HG02678 (cell line): ENCODE measurements at regions not wholly inside any gene's neighbourhood (a gene's known extent, or its start where the extent isn't known, plus 50 kb on each side); places are given as distances from the start of the nearest gene placed in this dataset.

Experiments used
- ATAC-seq: cut with Tn5 transposase; IDR thresholded peaks from one replicate; pipeline ENCODE4 v1.9.1; 2021; ENCODE audit warnings: mild to moderate bottlenecking, moderate library complexity; ENCODE audit not compliant: unreplicated experiment

DNA sequence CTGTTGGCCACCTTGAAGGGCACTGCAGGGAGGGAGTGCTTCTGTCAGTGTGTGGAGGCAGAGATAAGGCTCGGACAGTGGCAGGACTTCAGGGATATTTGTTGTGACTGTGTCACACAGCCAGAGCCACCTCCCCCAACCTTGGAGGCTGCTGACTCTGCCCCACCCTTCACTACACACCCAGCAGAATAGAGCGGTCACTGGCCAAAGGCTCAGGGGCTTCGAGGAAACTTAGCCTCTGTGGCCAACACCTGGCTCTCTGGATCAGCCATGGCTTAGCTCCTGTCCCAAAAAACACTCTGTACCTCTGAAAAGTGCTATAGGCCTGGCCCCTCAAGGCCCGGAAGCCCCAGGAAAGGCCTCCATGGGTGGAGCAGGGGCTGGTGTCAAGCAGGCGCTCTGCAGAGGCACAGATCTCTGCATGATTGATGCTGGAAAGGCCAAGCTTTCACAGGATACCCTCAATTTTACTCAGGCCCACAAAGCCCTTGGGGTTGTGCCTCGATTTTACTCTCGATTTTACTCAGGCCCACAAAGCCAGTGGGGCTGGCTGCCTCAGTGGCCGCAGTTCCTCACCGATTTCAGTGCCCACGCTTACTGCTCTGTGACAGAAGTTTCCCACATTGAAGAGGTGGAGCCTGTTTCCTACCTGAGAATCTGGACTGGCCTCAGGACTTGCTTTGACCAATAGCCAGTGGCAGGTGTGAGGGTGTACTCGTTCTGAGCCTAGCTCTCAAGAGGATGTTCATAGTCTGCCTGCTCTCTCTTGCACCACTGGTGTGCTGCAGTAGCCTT, 113.2 kb upstream of the GPR26 start:
- ATAC-seq, result peak; percentile 54

DNA sequence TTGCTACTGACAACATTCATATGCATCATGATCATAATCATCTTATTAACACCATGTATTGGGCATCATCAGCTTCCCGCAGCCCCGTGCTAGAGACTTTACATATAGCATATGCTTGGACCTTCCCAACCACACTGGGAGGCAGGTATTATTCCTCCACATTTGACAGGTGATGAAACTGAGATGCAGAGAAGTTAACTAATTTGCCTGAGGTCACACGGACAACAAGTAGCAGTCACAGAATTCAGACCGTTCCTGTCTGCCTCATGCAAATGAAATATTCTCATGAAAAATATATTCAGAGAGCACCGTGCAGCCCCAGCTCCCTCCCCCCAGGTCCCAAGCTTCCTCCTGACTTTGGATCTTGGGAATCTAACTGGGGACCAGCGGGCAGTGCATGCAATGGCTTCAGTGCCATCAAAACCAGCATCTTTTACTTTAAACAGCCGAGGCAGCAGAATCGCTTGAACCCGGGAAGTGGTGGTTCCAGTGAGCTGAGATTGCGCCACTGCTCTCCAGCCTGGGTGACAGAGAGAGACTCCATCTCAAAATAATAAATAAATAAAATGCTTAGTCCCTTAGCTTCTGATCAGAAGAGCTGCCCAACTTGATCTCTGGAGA, 112.2 kb upstream of the GPR26 start:
- no peak for ATAC-seq

DNA sequence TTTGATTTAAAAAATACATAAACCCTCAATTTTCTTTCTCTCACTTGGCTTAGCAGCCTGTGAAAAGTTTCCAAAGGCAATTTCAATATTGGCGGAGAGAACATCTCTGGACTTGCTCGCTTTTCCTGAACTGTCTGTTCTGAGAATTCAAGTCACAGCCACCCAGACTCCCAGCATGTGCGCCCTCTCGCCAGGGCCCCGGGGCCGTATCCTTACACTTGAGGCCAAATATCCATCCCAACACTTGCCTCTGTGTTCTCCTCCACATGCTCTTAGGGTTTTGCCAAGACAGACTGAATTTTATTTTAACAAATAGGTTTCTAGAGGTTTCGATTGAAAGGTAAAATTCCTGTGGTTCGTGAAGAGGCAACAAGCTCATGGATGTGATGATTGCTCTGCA, 111.5 kb upstream of the GPR26 start:
- no peak for ATAC-seq

DNA sequence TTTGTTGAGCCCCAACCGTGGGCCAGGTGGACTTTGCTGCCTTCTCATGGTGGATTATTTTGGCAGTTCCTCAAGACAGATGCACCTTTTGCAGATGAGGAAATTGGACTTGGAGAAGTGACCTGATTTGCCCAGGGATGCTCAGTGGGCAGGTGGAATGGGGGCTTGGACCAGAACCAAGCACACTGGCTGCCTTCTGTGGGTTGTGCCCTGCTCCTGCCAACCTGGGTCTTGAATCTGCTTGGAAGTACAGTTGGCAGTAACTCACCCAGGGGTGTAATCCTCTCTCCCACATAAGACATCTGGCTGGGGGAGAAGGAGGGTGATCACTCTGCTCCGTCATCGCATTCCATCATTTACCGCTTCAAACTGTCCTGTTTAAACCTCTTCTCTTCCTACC, 110.5 kb upstream of the GPR26 start:
- ATAC-seq, result no peak

- ATAC-seq, result no peak
Measured at GRCh38 chr10:123556049-123556448, 110.1 kb upstream of the GPR26 start.

DNA sequence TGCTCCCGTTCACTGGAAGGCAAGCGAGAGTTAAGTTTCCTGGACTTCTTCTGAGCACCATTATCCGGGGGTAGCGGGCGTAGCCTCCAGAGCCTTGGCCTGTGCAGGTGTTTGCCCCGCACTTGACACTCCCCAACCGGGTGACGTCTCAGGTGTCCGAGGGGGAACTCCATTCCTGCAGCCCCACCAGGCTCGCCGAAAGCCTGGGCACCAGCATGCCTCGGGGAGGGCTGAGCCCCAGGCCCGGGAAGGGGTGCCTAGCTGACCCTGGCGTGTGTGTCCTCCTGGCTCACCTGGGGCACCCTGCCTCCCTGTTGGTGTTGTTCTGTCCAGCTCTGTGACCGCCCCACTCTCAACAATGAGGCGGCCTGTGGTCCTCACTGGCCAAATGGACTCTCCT, 109.4 kb upstream of the GPR26 start:
- ATAC-seq, result no peak

DNA sequence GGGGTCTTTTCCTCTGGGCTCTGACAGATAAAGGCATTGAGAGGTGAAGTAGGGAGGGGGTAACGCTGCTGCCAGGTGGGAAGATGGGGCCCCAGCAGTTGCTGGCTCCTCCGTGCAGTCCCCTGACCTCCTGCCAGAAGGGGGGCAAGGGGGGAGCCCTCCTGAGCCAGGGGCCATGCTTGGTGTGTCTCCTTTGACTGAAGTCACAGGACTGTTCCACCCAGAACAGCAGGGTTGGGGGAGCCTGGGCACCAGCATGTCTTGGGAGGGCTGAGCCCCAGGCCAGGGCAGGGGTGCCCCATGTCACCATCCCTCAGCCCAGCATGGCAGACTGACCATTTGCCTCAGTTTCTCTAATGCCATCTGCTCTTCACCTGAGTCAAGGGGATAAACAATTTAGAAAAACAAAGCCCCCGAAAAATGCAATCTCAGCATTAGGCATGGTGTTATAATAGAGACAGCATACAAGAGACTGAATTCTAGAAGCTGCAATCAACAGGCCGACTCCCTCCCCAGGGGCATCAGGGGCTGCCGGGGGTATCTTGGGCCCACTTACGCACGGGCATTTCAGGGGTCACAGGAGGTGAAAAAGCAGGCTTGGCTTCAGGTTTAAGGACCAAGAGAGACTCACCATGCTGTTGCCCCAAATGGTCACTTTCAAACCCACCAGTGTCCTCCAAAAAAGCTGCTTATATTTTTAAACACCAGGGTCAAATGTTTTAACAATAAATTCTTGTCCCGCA, 108.6 kb upstream of the GPR26 start:
- no peak for ATAC-seq

DNA sequence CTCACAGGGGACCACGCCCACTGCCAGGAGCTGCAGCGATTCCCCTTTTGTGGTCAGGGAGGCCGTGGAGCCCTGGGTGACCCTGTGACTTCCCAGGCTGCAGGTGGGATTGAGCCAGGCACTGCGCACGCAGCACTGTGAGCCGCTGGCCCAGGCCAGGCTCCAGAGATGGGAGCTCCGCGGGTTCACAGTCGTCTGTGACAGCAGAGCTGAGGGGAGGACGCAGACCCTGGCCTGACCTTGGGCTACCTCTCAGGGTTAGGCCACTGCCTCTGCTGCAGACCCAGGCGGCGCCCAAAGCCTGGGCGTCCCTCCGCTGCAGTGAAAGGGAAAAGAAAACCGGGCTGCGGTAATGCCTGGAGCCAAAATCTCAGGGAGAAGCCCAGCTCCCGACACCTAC, 107.5 kb upstream of the GPR26 start:
- ATAC-seq, result no peak

GRCh38 chr10:123559066-123559822, 106.9 kb upstream of the GPR26 start:
- peak; percentile 65 for ATAC-seq

- ATAC-seq, result no peak
Measured at GRCh38 chr10:123559823-123560092, 106.4 kb upstream of the GPR26 start.

DNA sequence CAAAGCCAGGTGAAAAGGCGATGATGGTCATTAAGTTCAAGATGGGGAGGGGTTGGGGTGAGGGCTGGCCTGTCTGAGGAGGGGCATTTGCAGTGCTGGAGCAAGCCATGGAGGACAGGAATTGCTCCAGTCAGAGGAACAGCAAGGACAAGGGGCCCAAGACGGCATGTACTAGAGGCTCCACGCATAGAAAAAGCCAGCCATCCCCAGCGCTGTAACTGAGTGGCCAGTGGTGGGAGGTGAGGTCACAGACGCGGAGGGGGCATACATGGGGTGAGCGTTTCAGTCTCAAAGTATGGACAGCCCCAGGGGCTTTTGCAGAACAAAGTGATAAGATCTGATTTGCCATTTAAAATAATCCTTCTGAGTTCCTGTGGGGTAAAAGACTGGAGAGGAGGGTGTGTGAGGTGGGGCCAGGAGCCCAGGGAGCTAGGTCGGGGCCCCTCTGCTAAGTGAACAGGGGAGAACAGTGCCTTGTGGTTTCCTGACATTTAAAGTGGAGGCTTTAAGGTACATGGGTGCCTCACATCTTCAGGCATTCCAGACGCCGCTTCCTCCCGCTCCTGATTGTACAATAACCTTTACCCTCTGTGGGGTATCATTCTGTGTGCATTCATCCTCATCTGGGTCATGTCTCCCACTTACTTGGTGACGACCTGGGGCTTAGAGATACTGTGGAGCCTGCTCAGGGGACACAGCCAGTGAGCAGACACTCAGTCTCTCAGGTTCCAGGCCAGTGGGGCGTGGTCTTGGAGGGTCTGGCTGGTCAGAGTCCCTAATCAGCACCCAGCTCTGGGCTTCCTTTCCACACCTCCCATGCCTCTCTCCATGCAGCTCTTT, 105.6 kb upstream of the GPR26 start:
- ATAC-seq, result no peak

DNA sequence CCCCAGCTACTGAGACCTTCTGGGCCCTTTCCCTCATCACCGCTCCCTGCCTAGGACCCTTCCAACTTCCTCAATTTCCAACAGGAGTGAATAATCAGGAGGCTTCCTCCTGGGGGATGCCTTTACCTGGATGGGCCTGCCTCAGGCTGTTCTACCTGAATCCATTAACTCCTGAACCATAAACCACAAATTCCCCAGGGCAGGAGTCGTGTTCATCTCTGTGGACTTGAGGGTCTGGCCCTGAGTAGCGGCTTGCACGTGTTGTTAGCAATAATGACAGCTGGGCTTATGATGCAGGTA, 105.1 kb upstream of the GPR26 start:
- no peak for ATAC-seq

- no peak for ATAC-seq
Measured at GRCh38 chr10:123562387-123562786, 103.8 kb upstream of the GPR26 start.

DNA sequence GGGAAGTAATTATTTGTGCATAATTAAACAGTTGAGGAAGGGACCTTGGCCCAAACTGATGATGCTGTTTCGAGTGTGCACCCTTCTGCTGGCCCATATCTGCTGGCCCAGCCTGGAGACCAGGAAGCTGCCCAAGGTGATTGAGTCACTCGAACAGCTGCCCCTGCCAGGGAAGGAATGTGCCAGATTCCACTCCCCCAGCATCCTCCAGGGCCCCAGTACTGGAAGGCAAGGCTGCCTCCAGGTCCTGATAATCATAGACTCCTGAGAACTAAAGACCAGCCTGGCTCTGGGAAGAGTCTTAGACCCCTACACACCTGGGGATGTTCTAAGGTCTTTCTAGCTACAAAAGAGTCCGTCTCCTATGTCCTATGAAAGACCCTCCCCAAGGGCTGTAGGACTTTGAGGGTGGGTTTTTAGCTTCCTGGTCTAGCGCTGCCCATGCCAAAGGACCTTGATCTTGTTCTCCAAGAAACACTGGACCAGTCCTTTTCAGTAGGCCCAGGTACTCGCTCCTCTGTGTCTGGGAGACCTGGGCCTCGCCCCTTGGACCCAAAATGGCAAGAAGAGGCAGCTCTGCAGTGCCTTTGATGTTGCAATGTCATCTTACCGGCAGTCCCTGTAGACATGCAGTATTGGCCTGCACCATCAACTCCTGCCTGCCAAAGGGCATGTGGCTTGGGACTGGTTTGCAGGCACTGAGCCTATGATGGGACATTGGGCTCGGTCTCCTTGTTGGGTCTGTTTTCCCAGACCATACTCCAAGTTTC, 103.2 kb upstream of the GPR26 start:
- ATAC-seq, result no peak

- ATAC-seq, result no peak
Measured at GRCh38 chr10:123563581-123563855, 102.6 kb upstream of the GPR26 start.

DNA sequence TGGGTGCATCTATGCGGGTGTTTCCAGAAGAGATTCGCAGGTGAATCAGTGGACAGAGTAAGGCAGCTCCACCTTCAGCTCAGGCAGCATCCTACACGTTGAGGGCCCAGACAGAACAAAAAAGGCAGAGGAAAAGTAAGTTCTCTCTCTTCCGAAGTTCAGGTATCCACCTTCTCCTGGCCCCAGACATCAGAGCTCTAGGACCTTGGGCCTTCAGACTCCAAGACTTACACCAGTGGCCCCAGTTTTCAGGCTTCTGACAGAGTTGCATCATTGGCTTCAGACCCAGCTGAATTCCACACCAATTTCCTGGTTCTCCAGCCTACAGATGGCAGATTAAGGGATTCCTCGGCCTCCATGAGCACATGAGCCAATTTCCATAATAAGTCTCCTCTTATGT, 102.2 kb upstream of the GPR26 start:
- ATAC-seq, result no peak

- ATAC-seq, result no peak
Measured at GRCh38 chr10:123564631-123565030, 101.5 kb upstream of the GPR26 start.

GRCh38 chr10:123565691-123566660, 100.2 kb upstream of the GPR26 start:
- no peak for ATAC-seq
